ENCODE measurements at regions not wholly inside any gene's neighbourhood (a gene's known extent, or its start where the extent isn't known, plus 50 kb on each side); places are given as distances from the start of the nearest gene placed in this dataset.

DNA sequence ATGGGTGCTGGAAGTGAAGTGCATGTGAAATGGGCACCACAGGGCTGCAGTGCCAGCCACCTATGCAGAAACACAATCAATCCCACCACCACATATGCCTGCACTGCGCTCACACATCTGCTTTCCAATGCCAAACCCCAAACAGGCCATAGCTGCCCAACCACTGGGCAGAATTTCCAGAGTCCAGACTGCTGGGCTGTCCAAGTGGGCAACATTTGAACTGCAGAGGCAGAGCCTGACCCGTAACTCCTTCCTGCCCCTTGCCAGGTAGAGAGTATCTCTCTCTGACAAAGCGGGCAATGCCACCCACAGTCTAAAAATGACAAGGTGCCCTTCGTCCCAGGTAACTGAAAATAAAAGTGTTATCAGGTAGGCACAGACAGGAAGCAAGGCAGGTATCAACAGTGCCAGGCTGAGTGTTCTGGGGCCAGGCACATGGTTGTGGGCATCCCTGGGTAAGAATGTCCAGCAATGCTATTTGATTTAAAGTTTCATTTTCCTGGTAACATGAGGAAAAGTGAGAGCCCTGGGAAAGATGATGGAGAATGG is 79.5 kb downstream of the FOXA2 start:
- no peak for DNase-seq (ENCODE audit: low read depth)

GRCh38 chr20:22503577-22503976 is 80.8 kb downstream of the FOXA2 start:
- DNase-seq (ENCODE audit: low read depth), result no peak

DNA sequence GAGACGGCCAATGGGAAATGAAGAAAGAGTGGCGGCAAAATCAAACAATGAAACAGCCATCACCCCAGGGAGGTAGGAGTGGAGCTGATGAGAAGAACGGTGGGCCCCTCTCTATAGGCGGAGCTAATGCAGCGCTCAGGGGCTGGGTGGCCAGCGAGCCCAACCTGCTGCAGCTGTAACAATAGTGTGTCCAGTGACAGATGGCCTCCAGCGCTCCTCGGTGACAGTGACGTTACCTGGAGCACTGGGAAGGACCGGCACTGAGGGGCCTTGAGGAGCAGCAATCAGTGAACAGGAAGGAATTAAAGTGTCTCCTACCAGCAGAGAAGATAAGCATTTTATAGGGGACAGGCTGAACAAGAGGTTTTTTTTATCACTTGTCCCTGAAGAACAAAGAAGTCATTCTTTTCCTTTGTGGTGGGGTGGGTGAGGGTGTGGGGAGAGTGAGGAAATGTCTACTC is 81.6 kb downstream of the FOXA2 start:
- DNase-seq (ENCODE audit: low read depth), result no peak

- DNase-seq (ENCODE audit: low read depth), result no peak
Observed at GRCh38 chr20:22501566-22502344, 82.6 kb downstream of the FOXA2 start.

- DNase-seq (ENCODE audit: low read depth), result no peak
Observed at GRCh38 chr20:22501034-22501433, 83.3 kb downstream of the FOXA2 start.

DNA sequence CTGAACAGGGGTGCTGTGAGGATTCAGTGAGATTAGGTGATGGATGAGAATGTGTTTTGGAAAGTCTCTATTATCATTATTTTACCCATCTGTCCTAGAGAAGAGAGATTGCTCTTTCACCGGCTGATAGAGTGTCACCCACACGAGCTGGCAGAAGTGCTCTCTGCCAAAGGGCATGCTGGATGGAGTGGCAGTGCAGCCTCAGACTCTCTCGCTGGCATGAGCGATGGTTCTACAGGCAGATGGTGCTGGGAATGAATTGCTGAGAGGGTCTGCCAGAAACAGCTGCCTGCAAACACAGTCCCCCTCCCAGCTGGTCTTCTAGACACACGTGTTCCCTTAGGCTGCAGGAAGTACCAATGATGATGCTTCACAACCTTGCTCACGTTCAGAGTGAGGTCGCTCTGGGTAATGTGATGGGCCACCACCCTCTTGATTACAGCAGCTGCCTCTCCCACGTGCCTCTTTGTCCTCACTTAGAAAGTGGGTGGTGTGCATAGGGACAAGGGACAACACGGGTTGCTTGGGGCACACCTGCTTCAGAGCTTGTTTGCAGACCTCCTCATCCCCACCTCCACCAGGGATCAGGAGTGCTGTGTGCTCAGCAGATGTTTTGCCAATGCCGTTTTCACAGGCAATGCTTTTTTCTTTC is 84.7 kb downstream of the FOXA2 start:
- DNase-seq (ENCODE audit: low read depth), result no peak

- DNase-seq (ENCODE audit: low read depth), result no peak
Observed at GRCh38 chr20:22496817-22497216, 87.6 kb downstream of the FOXA2 start.

DNA sequence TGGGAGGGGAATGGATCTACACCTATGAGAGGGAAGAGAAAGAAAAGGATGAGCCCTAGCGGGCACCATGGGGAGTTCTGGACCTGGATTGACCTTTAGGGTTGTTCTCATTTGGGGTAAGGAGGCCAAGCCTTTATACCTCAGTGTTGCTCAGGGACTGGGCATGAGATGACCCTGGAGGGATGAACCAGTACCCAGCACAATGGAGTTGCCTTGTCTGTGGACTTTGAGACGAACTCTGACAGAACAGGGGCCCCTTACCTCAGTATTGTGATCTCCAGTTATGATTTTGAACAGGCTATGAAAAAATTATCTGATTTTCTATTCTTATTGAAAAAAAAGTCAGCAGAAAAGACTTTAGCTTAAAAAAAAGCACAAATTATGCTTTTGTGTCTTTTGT is 88.6 kb downstream of the FOXA2 start:
- no peak for DNase-seq (ENCODE audit: low read depth)

- DNase-seq (ENCODE audit: low read depth), result no peak
Observed at GRCh38 chr20:22495172-22495571, 89.2 kb downstream of the FOXA2 start.

DNA sequence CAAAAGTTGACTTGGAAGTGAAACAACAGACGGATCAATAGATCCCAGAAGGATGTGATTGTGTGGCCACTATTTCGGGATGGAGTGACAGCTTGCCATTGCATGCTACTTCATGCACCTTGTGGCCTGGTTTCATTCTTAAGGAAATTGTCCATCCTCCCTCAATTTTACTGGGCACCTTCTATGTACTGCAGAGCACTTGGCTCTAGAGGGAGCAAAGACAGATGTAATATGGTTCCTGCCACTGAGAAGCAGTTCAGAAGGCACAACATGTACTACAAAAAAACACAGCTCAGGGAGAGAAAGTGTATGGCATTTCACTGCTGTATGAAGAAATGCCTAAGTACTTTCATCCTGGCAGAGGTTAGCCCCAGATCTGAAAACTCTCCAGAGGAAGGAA is 91.9 kb downstream of the FOXA2 start:
- no peak for DNase-seq (ENCODE audit: low read depth)

GRCh38 chr20:22491194-22491505 is 93.2 kb downstream of the FOXA2 start:
- no peak for DNase-seq (ENCODE audit: low read depth)

DNA sequence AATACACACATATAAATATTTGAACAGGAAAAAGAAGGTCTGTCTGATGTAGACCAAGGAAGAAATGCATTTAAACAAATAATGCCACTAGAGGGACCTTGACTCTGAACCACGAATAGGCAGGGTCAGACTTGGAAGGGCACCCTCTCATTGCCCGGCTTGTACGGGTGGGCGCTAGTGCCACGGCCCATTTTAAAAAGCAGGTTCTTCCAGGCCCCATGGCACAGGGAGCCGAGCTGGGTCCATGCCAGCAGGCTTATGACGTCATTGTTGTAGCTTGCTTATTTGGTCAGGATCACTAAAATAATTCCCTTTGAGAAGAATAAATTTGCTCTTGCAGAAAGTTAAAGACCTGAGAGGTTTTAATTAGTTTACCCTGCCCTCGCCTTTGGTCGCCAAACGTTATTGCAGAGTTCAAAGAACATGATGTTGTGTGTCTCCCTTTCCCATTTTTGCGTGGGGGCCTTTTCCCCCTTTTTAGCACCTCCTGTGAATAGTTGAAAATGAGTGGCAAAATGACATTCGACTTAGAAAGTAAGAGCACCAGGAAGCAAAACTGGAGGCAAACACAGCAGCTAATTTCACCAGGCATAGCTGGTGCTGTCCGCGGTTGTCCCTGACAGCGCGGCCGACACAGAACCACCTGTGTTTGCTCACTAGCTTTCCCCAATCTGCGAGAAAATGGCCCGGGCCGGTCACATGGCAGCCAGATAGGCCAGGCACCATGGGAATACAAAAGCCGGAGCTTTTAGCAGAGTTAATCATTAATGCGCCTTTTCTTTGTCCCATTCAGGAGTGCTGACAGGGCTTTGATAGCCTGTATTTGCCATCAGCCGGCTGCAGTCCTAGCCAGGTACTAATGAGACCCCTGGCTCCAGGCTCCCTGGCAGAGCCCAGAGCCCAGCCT is 93.8 kb downstream of the FOXA2 start:
- no peak for DNase-seq (ENCODE audit: low read depth)

DNA sequence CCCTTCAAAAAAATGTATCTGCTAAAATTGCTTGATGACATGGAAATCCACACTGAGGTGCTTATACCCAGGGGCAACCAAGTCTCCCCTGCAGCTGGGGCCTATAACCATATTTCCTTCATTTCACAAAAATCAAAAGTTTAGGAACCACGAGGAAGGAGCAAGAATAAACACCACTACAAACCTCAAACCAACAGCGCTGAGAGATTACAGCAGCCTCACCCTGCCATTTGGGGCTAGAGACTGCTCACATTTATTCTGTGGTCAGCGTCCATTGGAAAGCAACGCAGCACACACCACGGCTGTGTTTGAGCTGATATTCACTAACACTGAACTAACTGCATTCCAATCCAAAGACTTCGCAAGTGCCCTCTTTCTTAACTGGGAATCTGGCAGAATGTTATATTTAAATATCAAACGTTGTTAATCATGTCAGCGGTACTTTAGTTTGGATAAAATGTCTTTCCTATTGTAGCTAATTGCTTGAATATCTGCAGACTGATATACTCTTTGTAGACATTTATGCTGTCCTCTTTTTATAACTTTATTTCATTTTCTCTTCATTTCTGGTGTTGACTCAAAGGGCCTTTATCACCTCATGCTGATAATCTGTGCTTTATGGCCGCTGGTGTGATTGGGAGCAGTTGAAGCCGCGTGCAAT is 94.6 kb downstream of the FOXA2 start:
- no peak for DNase-seq (ENCODE audit: low read depth)

DNA sequence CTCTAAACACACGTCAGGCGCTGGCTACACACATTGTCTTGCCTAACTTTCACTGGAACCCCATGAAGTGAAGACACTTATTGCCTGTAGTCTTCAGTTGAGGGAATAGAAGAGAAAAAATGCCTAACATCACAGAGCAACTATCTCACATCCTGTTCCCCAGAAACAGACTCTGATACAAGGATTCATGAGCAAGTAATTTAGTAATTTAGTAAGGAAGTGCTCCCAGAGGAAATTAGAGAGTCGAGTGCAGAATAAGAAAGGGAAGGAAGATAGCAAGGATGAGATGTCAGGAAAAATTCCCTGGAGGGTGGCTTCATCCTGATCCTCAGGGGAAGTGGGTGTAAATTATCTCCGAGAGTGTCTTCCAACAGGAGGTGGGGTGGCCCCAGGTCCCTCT is 104.0 kb downstream of the FOXA2 start:
- no peak for DNase-seq (ENCODE audit: low read depth)

GRCh38 chr20:22475662-22476061 is 108.7 kb downstream of the FOXA2 start:
- DNase-seq (ENCODE audit: low read depth), result no peak

- no peak for DNase-seq (ENCODE audit: low read depth)
Observed at GRCh38 chr20:22474224-22474623, 110.1 kb downstream of the FOXA2 start.

DNA sequence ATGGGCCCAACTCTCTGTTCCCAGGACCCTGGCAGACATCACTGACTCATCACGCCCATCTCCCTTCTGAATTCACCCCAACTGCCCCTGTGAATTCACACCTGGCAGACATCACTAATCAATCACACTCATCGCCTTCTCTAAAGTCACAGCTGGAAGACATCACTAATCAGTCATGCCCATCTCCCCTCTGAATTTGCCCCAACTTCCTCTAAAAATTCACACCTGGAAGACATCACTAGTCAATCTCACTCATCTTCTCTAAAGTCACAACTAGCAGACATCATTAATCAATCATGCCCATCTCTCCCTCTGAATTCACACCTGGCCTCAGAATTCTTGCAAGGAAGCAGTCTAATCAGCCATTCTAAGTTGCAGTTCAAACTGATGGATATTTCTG is 111.1 kb downstream of the FOXA2 start:
- no peak for DNase-seq (ENCODE audit: low read depth)

GRCh38 chr20:22472447-22473100 is 111.8 kb downstream of the FOXA2 start:
- no peak for DNase-seq (ENCODE audit: low read depth)

DNA sequence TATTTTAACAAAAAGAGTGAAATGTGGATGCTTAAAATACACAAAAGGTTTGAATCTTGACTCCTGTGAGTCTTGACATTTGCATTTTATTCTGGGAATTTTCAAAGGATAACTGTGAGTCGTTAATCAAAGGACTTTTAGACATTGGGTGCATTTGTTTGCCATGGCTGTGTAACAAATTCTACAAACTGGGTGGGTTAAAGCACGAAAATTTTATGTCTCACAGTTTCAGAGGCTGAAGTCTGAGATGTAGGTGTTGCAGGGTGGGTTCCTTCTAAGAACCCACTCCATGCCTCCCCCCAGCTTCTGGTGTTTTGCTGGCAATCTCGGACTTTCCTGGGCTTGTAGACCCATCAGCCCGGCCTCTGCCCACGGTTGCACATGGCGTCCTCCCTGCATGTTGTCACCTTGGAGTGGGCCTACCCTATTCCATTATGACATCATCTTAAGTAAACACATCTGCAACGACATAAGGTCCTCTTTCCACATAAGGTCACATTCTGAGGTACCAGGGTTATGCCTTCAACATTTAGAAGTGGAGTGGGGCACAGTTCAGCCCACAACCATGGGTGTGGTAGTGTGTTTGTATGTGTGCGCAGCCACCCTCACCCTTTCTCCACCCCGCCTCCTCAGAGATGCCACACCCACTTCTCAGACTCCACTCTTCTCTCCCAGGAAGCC is 113.1 kb downstream of the FOXA2 start:
- no peak for DNase-seq (ENCODE audit: low read depth)

DNA sequence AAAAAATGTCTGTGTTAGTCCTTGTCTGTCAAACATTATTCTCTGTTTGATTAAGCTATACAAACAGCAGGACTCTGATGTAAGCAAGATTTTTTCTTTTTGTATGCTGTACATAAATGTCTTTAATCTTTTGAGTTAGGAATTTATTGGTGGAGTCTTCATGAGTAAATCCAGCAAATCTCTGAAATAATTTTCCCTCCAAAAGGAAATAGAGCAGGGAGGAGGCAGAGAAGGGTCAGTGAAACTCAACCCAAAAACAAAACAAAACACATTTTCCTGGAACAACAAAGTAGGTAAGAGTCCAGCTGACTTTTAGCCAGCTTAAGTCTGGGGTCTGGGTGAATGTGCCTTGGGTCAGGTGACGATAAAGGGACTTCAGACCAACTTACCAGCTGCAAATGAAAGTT is 113.7 kb downstream of the FOXA2 start:
- no peak for DNase-seq (ENCODE audit: low read depth)
